HepG2 (cell line): ENCODE measurements at regions not wholly inside any gene's neighbourhood (a gene's known extent, or its start where the extent isn't known, plus 50 kb on each side); places are given as distances from the start of the nearest gene placed in this dataset.

ENCODE experiments used
- ATAC-seq: fragments of 200-7000 bp; cut with Tn5 transposase; 3 replicates; pipeline ENCODE4 v1.9.1; 2020; ENCODE audit warnings: mild to moderate bottlenecking, moderate library complexity
- BruUV-seq: library from RNA; stranded (reverse); fragments of 400-500 nt; replicated peaks from 2 replicates; lab custom pipeline; 2021; lab: Mats Ljungman, UMichigan
- CTCF ChIA-PET: fragments of 300-600 bp; formaldehyde crosslinking; extraction: SDS; loops from one replicate; lab custom pipeline; 2021; ENCODE audit warnings: low total read pairs, inconsistent platforms, low intra/inter-chr PET ratio; lab: Yijun Ruan, JAX
- POLR2A ChIA-PET: fragments of 350-600 bp; sonication (Branson Sonifier 250); formaldehyde crosslinking; loops from one replicate; lab custom pipeline; 2020; ENCODE audit warnings: antibody characterized with exemption, inconsistent platforms; lab: Yijun Ruan, JAX
- DNase-seq: peaks from one replicate; pipeline ENCODE4 v3.0.0-alpha.2; 2015; ENCODE audit warnings: low spot score
- FAIRE-seq: peaks from 3 replicates; lab custom pipeline; 2011; peaks lifted over from hg19 to GRCh38; lab: Jason Lieb, UNC
- H2AFZ ChIP-seq: one replicate; pipeline ENCODE4 v1.6.1; 2011; ENCODE audit warnings: low read length, inconsistent platforms
- H3K27ac ChIP-seq: fragments of 300-600 bp; 3 replicates; pipeline ENCODE4 v1.8.0; 2011; ENCODE audit warnings: mixed run types, mild to moderate bottlenecking, mixed read lengths, low read length, inconsistent platforms; ENCODE audit not compliant: insufficient read depth; ENCODE audit errors: extremely low read length
- H3K27me3 ChIP-seq, 2 experiments: fragments of 200-600 bp in 1 of 2; 2 replicates in 1 of 2; 3 replicates in 1 of 2; pipeline versions ENCODE4 v1.6.0 to v1.8.0; 2011; ENCODE audit warnings: low read length in 2 of 2, mild to moderate bottlenecking in 2 of 2, moderate library complexity in 2 of 2, inconsistent platforms in 1 of 2; ENCODE audit not compliant: insufficient read depth in 2 of 2, control insufficient read depth in 1 of 2
- H3K36me3 ChIP-seq, 2 experiments: fragments of 200-600 bp in 1 of 2; replicated peaks in 1 of 2; 2 replicates in 1 of 2; 3 replicates in 1 of 2; pipeline versions ENCODE4 v1.5.1 to v1.8.0; 2011; ENCODE audit warnings: low read length in 2 of 2, inconsistent platforms in 1 of 2; ENCODE audit not compliant: insufficient read depth in 2 of 2, control insufficient read depth in 1 of 2
- H3K4me1 ChIP-seq: 2 replicates; pipeline ENCODE4 v1.5.1; 2012; ENCODE audit warnings: low read length, inconsistent platforms; ENCODE audit not compliant: insufficient read depth
- H3K4me2 ChIP-seq: 2 replicates; pipeline ENCODE4 v1.6.0; 2011; ENCODE audit warnings: low read depth, low read length, inconsistent platforms
- H3K4me3 ChIP-seq, 3 experiments: fragments of 200-600 bp in 1 of 3; sonication (generic), shearing (Covaris generic) in 1 of 3; replicated peaks in 1 of 3; 2 replicates each; pipeline ENCODE4 v1.5.1; 2011 to 2016; ENCODE audit warnings: low read length in 3 of 3, inconsistent platforms in 2 of 3, low read depth in 2 of 3, mild to moderate bottlenecking in 2 of 3, control low read depth in 1 of 3, mixed read lengths in 1 of 3; ENCODE audit not compliant: insufficient read depth in 1 of 3
- H3K79me2 ChIP-seq: one replicate; pipeline ENCODE4 v1.6.1; 2011; ENCODE audit warnings: low read length, inconsistent platforms; ENCODE audit not compliant: insufficient read depth
- H3K9ac ChIP-seq: 2 replicates; pipeline ENCODE4 v1.6.0; 2011; ENCODE audit warnings: mild to moderate bottlenecking, low read depth, low read length, inconsistent platforms; ENCODE audit not compliant: insufficient read depth
- H3K9me3 ChIP-seq: 2 replicates; pipeline ENCODE4 v1.5.1; 2012; ENCODE audit warnings: mild to moderate bottlenecking, low read length
- H4K20me1 ChIP-seq: 2 replicates; pipeline ENCODE4 v1.6.0; 2011; ENCODE audit warnings: inconsistent platforms, mild to moderate bottlenecking, low read length, moderate library complexity; ENCODE audit not compliant: insufficient read depth
- ATRX ChIP-seq: sonication (generic); formaldehyde crosslinking; IDR thresholded peaks from 2 replicates; pipeline ENCODE4 v1.4.0; 2020; ENCODE audit warnings: missing genetic modification reagents, borderline replicate concordance
- BRD4 ChIP-seq: sonication (generic); formaldehyde crosslinking; IDR thresholded peaks from 2 replicates; pipeline ENCODE4 v1.4.0; 2020; ENCODE audit warnings: missing genetic modification reagents
- CREBL2 ChIP-seq: sonication (generic); formaldehyde crosslinking; IDR thresholded peaks from 2 replicates; pipeline ENCODE4 v1.8.1; 2023; ENCODE audit warnings: missing genetic modification reagents, mild to moderate bottlenecking, borderline replicate concordance
- HMGA1 ChIP-seq: sonication (generic); formaldehyde crosslinking; conservative IDR thresholded peaks from 2 replicates; pipeline ENCODE4 v1.4.0; 2020; ENCODE audit warnings: missing genetic modification reagents
- JARID2 ChIP-seq: sonication (generic); formaldehyde crosslinking; IDR thresholded peaks from 2 replicates; pipeline ENCODE4 v1.8.1; 2023; ENCODE audit warnings: missing genetic modification reagents, inconsistent platforms; ENCODE audit not compliant: insufficient replicate concordance
- KAT7 ChIP-seq: IDR thresholded peaks from 2 replicates; pipeline ENCODE4 v1.6.1; 2018; ENCODE audit warnings: borderline replicate concordance, missing compliant biosample characterization
- MTA1 ChIP-seq: sonication (generic); formaldehyde crosslinking; IDR thresholded peaks from 2 replicates; pipeline ENCODE4 v1.4.0; 2020; ENCODE audit warnings: missing genetic modification reagents, mild to moderate bottlenecking, borderline replicate concordance
- MXD3 ChIP-seq: IDR thresholded peaks from 2 replicates; pipeline ENCODE4 v1.6.1; 2016; ENCODE audit warnings: mild to moderate bottlenecking, missing biosample characterization, missing genetic modification reagents
- NCOA5 ChIP-seq: sonication (generic); formaldehyde crosslinking; IDR thresholded peaks from 2 replicates; pipeline ENCODE4 v1.4.0; 2020; ENCODE audit warnings: missing genetic modification reagents
- PAX8 ChIP-seq: sonication (generic); formaldehyde crosslinking; IDR thresholded peaks from 2 replicates; pipeline ENCODE4 v1.8.0; 2022; ENCODE audit warnings: mild to moderate bottlenecking, missing genetic modification reagents, borderline replicate concordance
- SNAI1 ChIP-seq: sonication (generic); formaldehyde crosslinking; IDR thresholded peaks from 2 replicates; pipeline ENCODE4 v1.5.0; 2020; ENCODE audit warnings: mild to moderate bottlenecking, missing genetic modification reagents, borderline replicate concordance
- THRA ChIP-seq: sonication (generic); formaldehyde crosslinking; IDR thresholded peaks from 2 replicates; pipeline ENCODE4 v1.4.0; 2020; ENCODE audit warnings: missing genetic modification reagents, borderline replicate concordance
- TP53 ChIP-seq: sonication (generic); formaldehyde crosslinking; conservative IDR thresholded peaks from 2 replicates; pipeline ENCODE4 v1.4.0; 2020; ENCODE audit warnings: missing genetic modification reagents
- ZBTB4 ChIP-seq: sonication (generic); formaldehyde crosslinking; IDR thresholded peaks from 2 replicates; pipeline ENCODE4 v1.4.0; 2020; ENCODE audit warnings: missing genetic modification reagents, mild to moderate bottlenecking, borderline replicate concordance
- ZFP36L2 ChIP-seq: sonication (generic); formaldehyde crosslinking; IDR thresholded peaks from 2 replicates; pipeline ENCODE4 v1.4.0; 2020; ENCODE audit warnings: missing genetic modification reagents
- ZNF260 ChIP-seq: sonication (generic); formaldehyde crosslinking; IDR thresholded peaks from 2 replicates; pipeline ENCODE4 v1.4.0; 2020; ENCODE audit warnings: missing genetic modification reagents, low read depth, mild to moderate bottlenecking, borderline replicate concordance
- ZNF776 ChIP-seq: sonication (generic); formaldehyde crosslinking; IDR thresholded peaks from 2 replicates; pipeline ENCODE4 v1.4.0; 2020; ENCODE audit warnings: mild to moderate bottlenecking, missing genetic modification reagents
- ZNF780A ChIP-seq: sonication (generic); formaldehyde crosslinking; IDR thresholded peaks from 2 replicates; pipeline ENCODE4 v1.8.0; 2022; ENCODE audit warnings: mild to moderate bottlenecking, missing genetic modification reagents, moderate library complexity
- WGBS: methylation state at CpG from one replicate; pipeline ENCODE4 v1.1.6; 2017; ENCODE audit warnings: low lambda C conversion rate; 5-methylcytosine and 5-hydroxymethylcytosine counted together
- in situ Hi-C: cut with HindIII; loops from 2 replicates; pipeline ENCODE4 v1.10.0; 2017; ENCODE audit warnings: low pct_unique_long_range_greater_than_20kb; ENCODE audit not compliant: extremely low pct_ligation_motif_present
- intact Hi-C: fragments of 100-400 bp; cut with micrococcal nuclease; formaldehyde crosslinking; loops from one replicate; pipeline ENCODE4 v1.10.0; 2022; ENCODE audit not compliant: unreplicated experiment

GRCh38 chr13:67299751-67300150 lies 69.6 kb upstream of the PCDH9 start:
- TF ChIP-seq THRA (CRISPR knock-in tag) (no peak), JARID2 (CRISPR knock-in tag) (no peak), MXD3 (no peak), KAT7 (CRISPR knock-in tag) (no peak), ATRX (no peak), ZNF260 (CRISPR knock-in tag) (no peak), ZNF776 (no peak), ZFP36L2 (CRISPR knock-in tag) (no peak), PAX8 (no peak), MTA1 (no peak), SNAI1 (no peak), TP53 (CRISPR knock-in tag) (no peak), ZNF780A (CRISPR knock-in tag) (no peak), HMGA1 (CRISPR knock-in tag) (no peak), NCOA5 (CRISPR knock-in tag) (no peak), ZBTB4 (CRISPR knock-in tag) (no peak), BRD4 (no peak), CREBL2 (CRISPR knock-in tag) (no peak)
- intact Hi-C loops (no loop called here), in situ Hi-C loops (no loop called here)
- no peak for FAIRE-seq
- Histone ChIP-seq H4K20me1 (no peaks in the 10 kb centered on the region), H2AFZ (no peak overlapping the region), H3K4me1 (no peaks in the 10 kb centered on the region), H3K36me3 (no peaks in the 10 kb centered on the region), H3K27ac (no peak overlapping the region), H3K4me3 (no peak overlapping the region), H3K4me2 (no peak overlapping the region), H3K27me3 (no peaks in the 10 kb centered on the region), H3K9me3 (no peaks in the 10 kb centered on the region), H3K9ac (no peak overlapping the region), H3K79me2 (no peaks in the 10 kb centered on the region)
- no TSS peak for BruUV-seq
- POLR2A ChIA-PET = no interaction called here
- no peak for ATAC-seq
- DNase-seq = no peak
- WGBS = 0% methylated on average over 3 of the region's 3 CpGs
- CTCF ChIA-PET = no interaction called here
